OCI-LY3 (cell line): ENCODE measurements at regions not wholly inside any gene's neighbourhood (a gene's known extent, or its start where the extent isn't known, plus 50 kb on each side); places are given as distances from the start of the nearest gene placed in this dataset.

ENCODE experiments used
- CTCF ChIP-seq: fragments of 200-600, 300-600 bp; sonication (generic); IDR thresholded peaks from 2 replicates; pipeline ENCODE4 v1.5.1; 2014; ENCODE audit warnings: antibody characterized with exemption, low read length, low read depth
- EZH2phosphoT487 ChIP-seq: fragments of 200-600 bp; shearing (Covaris generic); IDR thresholded peaks from 2 replicates; pipeline ENCODE4 v1.6.1; 2018; ENCODE audit warnings: antibody characterized with exemption, mixed run types, low read depth

GRCh38 chr10:3702056-3702546, 82.9 kb downstream of the KLF6 start:
- TF ChIP-seq CTCF (no peak), EZH2phosphoT487 (no peak)
